ENCODE measurements at regions not wholly inside any gene's neighbourhood (a gene's known extent, or its start where the extent isn't known, plus 50 kb on each side); places are given as distances from the start of the nearest gene placed in this dataset.

DNA sequence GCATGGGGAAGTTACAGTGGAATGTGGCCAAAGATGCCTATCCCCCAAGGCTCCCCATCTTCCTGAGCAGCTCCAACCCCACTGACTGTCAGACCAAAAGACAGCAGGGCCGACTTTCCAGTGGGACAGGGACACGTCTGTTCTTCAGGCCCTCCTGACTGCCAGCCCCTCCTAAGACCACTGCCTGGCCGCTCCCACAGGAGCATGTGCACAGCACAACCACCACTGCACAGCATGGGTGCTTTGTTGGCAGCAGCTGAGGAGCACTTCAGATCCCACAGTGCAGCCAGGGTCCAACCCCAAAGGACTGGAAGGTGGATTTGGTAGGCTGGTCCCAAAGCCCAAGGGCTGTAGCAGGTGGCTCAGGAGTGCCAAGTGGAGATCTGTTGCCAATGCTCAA is 648.3 kb upstream of the BRINP3 start:
- TF ChIP-seq, protein P1, sequence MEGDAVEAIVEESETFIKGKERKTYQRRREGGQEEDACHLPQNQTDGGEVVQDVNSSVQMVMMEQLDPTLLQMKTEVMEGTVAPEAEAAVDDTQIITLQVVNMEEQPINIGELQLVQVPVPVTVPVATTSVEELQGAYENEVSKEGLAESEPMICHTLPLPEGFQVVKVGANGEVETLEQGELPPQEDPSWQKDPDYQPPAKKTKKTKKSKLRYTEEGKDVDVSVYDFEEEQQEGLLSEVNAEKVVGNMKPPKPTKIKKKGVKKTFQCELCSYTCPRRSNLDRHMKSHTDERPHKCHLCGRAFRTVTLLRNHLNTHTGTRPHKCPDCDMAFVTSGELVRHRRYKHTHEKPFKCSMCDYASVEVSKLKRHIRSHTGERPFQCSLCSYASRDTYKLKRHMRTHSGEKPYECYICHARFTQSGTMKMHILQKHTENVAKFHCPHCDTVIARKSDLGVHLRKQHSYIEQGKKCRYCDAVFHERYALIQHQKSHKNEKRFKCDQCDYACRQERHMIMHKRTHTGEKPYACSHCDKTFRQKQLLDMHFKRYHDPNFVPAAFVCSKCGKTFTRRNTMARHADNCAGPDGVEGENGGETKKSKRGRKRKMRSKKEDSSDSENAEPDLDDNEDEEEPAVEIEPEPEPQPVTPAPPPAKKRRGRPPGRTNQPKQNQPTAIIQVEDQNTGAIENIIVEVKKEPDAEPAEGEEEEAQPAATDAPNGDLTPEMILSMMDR (conservative IDR thresholded peaks at IDR 0.05; ENCODE audit: low read depth, low read length), result no peak
- TF ChIP-seq MAZ (IDR thresholded peaks at IDR 0.05; ENCODE audit: borderline replicate concordance, low read depth, low read length) (no peak), RAD21 (IDR thresholded peaks at IDR 0.05; ENCODE audit: low read length) (no peak)

Data from IMR-90 (cell line).